ENCODE measurements at regions not wholly inside any gene's neighbourhood (a gene's known extent, or its start where the extent isn't known, plus 50 kb on each side); places are given as distances from the start of the nearest gene placed in this dataset.
"Not testable (repeated sequence)": the region's sequence is repeated elsewhere in the genome, so short reads cannot be mapped to it uniquely, and the experiment has no call there.

DNA sequence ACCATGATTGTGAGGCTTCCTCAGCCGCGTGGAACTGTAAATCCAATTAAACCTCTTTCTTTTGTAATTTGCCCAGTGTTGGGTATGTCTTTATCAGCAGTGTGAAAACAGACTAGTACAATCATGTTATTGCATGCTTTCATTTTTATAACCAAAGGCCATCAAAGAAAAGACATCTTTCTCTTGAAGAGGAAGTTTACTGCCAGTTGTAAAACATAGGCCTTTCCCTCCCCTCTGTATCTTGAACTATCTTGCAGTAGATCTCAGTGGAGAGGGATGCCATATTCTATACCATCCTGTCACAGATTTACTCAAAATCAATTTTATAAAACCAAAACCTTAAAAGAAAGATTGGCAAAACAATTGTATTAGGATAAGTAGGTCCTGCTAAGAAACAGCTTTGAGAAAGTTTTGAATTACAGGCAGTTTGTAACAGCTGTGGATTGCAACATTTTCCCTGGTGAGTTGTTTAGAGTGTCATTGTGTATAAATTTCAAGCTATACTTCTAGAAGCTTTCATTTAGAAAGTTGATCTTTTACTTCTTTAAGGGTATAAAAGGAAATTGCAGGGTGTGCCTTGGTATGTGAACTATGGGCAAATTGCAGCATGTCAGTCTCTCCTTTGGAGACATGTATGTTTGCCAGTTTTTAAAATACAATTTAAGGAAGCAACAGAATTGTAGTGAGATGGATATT is 128.0 kb downstream of the ATP23 start:
- no peak for DNase-seq

- DNase-seq: no peak
Observed at GRCh38 chr12:58071994-58072393, 130.6 kb downstream of the ATP23 start.

DNA sequence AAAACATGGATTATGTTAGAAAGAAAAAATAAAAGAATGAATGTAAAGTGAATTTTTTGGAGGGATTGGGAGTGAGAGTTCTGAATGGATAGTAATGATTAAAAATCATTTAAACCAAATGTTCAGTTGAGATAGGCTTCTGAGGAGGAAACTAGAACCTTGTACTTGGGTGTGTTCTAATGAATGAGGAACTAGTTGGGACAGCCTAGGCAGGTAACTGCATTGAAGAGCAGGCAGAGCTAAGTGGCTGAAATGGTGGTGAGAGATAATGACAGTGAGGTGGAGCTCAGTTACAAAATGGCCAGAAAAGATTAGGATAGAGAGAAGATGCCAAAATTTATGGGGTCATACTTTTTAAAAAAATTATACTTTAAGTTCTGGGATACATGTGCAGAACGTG is 132.9 kb downstream of the ATP23 start:
- DNase-seq: no peak

DNA sequence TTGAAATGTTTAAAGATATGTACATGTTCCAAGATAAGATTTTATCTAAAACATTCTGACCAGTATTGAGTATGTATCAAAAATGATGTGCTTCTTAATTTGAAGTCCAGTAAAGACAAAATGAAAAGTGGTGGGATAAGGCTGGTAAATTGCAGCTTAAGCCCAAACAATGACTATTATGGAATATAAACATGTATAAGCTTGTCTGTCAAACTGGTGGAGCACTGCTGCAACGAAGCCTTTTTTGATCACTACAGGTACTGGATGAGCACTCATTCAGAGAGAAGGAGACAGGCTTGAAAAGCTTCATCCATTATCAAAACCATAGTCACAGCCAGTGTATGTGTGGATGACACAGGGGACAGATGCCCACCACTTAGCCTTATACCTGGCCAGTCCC is 138.4 kb downstream of the ATP23 start:
- DNase-seq: no peak

DNA sequence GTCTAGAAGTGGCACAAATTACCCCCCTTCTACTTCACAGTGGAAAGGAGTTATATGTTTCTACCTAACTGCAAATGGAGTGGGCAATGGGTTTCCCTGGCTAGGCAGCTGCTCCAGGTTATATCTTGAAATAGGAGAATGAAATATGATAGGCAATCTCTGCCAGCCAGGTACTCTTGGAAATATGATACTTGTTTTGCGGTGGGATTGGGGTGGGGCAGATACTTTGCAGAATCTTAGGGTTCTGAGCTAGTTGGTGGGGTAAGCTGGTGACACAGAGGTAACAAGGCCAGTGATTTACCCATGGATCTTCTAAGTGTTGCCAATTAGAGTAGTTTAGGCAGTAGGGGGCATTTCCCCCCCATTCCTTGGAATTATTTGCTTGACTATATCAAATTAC is 140.1 kb downstream of the ATP23 start:
- DNase-seq: no peak

GRCh38 chr12:58082996-58083395 is 141.6 kb downstream of the ATP23 start:
- DNase-seq: no peak

- no peak for DNase-seq
Observed at GRCh38 chr12:58086006-58086405, 144.6 kb downstream of the ATP23 start.

- no peak for DNase-seq
Observed at GRCh38 chr12:58086930-58087329, 145.6 kb downstream of the ATP23 start.

DNA sequence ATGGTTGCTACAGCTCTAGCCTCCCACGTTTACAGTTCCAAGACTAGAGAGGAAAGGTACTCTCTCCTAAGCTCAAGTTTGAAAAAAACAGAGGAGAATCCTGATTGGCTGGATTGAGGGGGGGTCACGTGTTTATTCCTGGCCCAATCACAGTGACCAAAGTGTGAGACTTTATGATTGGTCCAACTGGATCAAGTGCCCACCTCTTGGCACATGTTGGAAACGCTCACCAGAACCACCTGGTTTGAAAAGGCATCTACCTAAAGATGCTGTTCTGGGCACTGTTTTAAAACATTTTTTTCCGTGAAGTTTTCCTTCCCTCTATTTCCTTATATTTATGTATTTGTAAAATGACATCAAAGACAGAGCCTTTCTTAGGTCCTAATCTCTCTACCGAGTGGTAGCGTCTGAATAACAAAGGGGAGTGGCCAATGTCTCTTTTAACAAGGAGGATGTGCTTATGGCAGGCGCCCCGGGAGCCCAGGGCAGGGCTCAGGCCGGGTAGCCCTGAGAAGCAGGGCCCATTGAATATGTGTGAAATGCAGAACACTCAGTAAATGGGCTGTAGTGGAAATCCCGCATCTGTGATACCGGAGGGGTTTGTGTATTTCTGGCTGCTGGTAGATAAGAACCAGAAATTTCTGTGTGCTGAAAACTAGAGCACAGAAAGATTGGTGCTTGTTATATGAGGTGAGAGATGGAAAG is 146.2 kb downstream of the ATP23 start:
- DNase-seq: no peak

- no peak for DNase-seq
Observed at GRCh38 chr12:58089588-58089987, 148.2 kb downstream of the ATP23 start.

GRCh38 chr12:58090685-58091084 is 149.3 kb downstream of the ATP23 start:
- no peak for DNase-seq

DNA sequence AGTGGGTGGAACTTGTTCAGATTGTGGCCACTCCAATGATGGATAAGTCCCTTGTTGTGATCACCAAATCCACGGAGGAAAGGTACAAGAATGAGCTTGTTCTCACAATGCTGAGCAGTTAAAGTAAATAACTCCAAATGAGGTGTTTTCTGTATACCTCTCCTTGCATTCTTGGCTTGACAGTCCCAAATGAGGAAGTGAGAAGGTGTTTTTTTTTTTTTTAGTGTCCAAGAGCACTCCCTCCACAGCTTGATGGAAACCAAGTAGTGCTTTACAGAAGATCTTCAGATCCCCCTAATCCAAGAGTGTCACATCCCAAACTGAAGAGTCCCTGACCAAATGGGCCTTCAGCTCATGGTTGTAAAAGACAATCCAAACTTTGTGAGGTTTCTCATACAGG is 153.6 kb downstream of the ATP23 start:
- no peak for DNase-seq

GRCh38 chr12:58097741-58098140 is 156.4 kb downstream of the ATP23 start:
- DNase-seq: no peak

GRCh38 chr12:58099476-58099875 is 158.1 kb downstream of the ATP23 start:
- no peak for DNase-seq

DNA sequence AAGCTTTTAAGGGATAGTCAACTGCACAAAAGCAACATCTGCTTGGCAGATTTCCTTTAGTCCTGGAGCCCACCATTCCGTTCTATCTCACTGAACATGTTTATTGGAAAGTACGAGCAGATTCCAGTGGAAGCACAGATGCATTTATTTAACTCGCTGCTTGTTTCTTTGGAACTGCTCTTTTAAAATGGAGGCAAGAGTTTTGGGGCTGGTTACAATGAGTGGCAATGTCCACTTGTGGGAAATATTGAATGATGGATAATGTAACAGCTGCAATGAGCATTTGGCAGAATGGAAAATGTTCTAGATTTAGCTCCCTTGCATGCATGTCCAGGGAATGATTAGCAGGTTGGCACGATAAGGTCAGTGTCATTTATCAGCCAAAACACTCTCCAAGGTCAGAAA is 163.0 kb downstream of the ATP23 start:
- DNase-seq: no peak

DNA sequence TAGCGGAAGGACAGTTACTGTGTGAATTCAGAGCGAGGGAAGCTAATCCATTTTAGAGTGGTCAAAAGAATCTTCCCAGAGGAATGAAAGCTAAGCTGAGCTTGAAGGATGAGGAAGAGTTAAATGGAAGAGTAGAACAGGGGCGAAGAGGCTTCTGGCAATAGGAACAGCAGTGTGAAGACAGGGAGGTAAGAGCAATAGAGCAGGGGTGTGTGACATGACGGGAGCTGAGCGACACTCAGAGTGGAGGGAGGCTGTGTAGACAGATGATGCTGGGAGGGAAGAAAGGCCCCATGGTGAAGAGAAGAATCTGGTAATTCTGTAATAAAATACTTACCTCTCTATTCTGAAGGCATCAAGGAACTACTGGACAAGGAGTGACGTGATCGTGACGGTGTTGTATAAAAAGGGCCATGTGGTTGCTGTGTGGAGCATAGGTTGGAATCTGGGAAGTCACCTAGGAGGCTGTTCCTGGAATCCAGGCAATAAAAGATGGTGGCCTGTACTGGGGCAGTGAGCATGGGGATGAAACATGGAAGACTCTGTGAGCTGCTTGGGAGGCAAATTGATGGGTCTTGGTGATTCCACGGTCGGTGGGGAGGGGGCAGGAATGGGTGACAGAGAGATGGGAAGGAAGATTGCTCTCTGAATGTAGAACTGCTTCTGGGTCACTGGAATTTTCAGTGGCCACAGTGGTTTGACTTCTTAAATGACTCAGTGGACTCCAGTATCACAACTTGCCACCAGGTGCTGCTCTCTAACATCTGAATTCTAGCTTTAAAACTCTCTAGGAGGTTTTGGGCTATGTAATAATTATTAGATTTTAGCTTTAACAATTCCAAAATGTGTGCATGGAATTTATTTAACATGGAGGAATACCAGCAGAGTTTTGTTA is 164.1 kb downstream of the ATP23 start:
- DNase-seq: no peak

DNA sequence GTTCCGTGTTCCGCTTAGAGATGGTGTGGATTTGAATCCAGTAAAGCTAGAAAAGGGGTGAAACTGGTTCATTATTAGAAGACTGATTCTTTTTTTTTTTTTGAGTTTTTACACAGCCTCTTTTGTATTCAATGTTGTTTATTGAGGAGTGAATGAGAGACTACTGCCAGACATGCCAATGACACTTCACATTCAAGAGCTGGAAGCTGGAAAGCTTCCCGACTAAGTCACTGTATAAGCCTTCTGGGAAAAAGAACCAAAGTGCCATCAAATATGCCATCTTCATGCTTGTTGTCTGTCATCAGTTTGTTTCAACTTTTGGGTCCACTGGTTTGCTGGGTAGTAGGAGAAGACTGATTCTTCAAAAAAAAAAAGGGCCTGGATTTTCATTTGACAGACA is 164.8 kb downstream of the ATP23 start:
- no peak for DNase-seq

DNA sequence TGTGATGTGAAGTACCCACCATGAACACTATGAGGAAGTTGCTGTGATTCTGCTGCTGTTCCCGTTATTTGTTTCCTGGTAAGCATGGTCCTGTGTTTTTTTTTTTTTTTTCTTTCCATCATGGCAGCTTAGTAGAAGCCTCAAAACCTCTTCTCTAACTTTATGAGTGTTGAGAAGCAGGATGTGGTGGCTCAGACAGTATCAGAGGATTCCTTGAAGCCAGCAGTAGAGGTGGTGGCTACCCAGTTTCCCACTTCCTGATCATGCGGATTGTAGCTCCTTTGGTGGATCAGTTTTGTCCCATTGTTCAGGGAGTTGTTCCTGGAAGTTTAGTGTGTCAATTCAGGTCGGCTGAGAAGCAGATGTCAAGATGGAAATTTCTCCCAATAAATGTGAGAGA is 175.8 kb downstream of the ATP23 start:
- DNase-seq: no peak

DNA sequence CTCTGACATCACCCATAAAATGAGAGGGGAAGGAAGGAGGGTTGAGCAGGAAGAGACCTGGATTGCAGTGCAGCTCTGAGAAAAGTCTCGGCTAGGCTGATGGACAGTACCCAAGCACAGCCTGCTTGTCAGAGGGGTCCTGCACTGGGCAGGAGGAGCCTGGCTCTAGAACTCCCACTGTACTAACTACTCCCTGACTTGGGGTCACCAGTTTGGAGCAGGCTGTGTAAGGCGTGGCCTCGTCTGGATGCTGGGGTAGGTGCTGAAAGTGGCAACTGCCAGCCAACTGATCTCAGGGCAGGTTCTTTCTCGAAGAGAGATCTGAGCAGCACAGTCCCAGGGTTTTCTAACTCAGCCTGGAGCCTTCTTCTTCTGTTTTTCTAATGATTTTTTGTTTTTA is 176.3 kb downstream of the ATP23 start:
- DNase-seq: no peak

DNA sequence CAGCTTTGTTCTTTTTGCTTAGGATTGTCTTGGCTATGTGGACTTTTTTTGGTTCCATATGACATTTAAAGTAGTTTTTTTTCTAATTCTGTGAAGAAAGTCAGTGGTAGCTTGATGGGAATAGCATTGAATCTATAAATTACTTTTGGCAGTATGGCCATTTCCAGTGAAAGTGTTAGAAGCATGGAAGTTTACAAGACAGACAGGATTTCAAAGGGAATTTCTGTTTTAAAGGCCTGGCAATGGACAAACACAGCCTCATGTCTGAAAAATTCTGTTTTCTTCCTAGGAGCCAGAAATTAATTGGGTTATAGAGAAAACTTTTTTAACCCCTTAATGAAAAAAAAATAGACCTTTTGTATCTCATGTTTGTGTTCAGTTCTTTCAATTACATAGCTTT is 184.4 kb downstream of the ATP23 start:
- DNase-seq: not testable (repeated sequence)

- DNase-seq: no peak
Observed at GRCh38 chr12:58131986-58132755, 190.8 kb downstream of the ATP23 start.

GRCh38 chr12:58138424-58138823 is 197.1 kb downstream of the ATP23 start:
- DNase-seq: no peak

GRCh38 chr12:58139894-58140293 is 198.5 kb downstream of the ATP23 start:
- no peak for DNase-seq

All from suppressor macrophage treated with lipopolysaccharide for 1 hour (primary cell).